HG03460 (cell line): ENCODE measurements at regions not wholly inside any gene's neighbourhood (a gene's known extent, or its start where the extent isn't known, plus 50 kb on each side); places are given as distances from the start of the nearest gene placed in this dataset.
"Not testable (repeated sequence)": the region's sequence is repeated elsewhere in the genome, so short reads cannot be mapped to it uniquely, and the experiment has no call there.

Source experiments
- ATAC-seq: cut with Tn5 transposase; IDR thresholded peaks from one replicate; pipeline ENCODE4 v1.9.1; 2021; ENCODE audit not compliant: unreplicated experiment

DNA sequence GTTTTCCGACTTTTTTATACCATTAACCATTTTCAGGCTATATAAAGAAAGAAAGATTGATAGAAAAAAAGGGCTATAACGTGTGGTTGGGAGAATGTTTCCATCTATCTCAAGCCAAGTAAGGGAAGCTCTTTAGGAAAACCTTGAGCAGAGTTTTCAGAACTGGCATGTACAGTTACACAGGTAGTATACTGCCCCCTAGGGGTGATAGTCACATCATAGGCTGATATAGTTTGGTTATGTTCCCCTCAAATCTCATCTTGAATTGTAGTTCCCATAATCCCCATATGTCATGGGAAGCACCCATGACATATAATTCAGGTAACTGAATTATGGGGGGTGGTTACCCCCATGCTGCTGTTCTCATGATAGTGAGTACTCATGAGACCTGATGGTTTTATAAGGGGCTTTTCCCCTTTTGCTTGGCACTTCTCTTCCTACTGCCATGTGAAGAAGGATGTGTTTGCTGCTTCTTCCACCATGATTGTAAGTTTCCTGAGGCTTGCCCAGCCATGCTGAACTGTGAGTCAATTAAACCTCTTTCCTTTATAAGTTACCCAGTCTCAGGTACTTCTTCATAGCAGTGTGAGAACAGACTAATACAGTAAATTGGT is 186.8 kb downstream of the TMA16 start:
- ATAC-seq = peak; percentile 91

DNA sequence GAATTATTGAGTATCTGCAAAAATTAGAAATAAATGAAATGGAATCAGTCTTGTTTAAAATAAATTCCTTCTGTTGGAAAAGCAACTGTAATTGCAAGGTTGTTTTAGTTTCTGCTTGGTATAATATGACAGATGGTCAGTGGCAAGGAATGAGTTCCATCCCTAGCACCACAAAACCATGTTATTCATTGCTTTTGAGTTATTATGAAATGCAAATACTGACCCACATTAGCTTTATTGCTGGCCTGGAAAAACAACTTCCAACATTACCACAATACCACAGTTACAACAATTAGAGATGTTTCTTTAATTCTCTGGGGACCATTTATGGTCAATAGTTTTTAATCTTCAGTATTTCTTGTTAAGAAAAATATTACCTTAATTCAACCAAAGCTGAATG is 194.4 kb downstream of the TMA16 start:
- ATAC-seq = no peak

DNA sequence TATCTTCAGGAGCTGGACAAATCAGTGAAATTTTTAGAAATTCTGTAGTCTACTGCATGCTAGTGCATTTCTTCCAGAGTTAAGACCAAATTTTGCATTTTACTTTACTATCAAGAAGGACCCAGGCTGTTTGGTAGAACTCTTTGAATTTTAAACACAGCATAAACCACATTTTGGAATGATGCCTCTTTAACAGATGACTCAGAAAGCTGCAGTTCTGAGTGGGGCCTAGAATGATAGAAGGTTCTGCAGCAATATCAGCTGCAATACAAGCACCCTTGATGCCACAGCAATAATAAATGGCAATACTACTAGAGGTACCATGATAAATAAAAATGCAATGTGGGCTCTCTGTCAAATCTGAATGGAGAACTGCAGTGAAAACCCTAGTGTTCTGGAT is 198.7 kb downstream of the TMA16 start:
- no peak for ATAC-seq

DNA sequence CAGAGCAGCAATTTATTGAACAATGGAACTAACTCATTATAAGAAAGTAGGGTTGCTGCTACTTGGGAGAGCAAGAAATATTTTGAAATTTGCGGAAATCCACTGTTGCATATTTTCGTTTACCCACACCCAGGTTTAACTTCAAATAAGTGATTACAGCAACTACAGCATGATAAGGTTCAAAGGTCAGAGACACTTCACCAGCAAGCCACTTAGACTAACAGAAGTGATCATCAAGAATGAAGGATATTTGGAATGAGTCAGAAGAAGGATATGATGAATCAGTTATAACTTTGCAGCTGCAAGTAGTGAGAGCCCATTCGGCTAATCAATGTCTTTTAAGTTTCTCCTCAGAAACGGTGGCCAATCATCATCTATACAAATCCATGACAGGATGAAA is 199.3 kb downstream of the TMA16 start:
- no peak for ATAC-seq

DNA sequence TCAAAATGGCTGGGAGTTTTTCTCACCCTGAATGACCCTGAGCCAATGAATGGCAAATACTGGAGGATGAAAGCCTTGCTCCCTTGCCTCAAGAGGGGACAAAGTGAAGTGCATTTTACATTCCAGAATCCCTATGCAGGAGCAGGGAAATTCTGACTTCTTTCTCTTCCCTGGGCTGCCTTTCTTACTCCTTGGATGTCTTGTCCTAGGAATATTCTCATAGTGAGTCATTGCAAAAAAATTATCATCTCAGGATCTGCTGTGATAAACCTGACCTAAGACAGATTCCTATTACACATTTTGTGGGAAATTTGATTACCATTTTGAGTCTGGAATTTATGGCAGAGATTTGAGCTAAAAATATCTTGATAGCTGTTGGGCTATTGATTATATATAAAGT is 199.9 kb downstream of the TMA16 start:
- no peak for ATAC-seq

DNA sequence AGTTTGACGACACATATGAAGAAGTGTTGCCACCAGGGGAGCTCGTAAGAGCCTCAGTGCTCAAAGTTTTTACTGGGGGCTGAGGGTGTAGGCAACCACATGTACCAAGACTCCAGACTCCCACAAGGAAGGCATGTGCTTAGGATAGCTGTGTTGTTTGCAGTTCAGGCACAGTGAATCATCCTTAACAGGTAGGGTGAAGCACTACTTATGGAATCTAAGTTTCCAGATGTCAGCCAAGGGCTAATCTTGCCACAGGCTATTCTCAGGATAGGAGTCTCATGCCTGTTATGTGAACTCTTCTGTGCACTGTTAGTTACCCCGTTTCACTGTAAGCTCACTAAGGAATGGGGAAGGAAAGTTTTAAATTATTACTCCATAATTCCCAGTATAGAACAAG is 202.6 kb downstream of the TMA16 start:
- no peak for ATAC-seq

DNA sequence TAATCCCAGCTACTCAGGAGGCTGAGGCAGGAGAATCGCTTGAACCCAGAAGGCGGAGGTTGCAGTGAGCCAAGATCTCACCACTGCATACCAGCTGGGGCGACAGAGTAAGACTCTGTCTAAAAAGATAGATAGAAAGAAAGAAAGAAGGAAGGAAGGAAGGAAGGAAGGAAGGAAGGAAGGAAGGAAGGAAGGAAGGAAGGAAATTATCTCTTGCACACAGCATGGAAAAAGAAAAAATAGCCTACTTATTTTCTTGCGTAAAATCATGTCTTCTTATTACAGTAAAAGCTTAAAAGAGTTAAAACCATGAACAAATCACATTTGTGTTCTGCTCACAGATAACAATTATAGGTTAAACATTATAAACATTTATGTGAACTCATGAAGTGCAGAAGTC is 205.9 kb downstream of the TMA16 start:
- not testable (repeated sequence) for ATAC-seq

DNA sequence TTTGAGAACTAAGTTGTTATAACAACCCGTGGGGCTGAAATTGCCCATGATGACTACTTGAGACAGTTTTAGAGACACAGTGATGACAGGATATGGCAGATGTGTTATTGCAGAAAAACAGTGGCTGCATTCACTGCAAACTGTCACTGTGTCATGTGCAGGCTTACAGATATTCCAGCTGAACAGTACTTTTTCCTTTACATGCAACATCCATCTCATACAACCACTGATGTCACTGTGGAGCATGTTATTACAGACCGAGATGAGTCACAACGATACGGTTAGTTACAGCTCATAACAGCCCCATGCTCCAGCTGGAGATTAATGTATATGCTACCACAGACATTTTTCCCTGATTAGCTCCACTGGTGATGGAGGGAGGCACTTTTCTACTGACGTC is 207.4 kb downstream of the TMA16 start:
- ATAC-seq = peak; percentile 73

DNA sequence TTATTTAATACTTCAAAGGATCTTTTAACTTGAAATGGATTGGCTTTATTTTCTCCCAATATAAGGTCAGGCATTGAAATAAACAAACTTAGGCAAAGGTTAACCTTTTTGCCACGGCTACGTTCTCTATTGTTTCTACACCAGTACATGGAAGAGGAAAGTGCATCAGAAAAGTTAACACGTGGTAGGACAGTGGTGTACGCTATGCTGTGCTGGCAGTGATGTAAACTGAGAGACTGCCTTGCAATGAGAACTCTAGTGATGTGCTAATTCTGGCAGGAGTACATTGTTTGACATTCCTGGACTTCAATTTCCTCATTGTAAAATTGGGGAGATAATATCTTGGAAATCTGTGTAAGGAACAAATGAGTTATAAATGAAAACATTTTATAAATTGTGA is 208.2 kb downstream of the TMA16 start:
- ATAC-seq = no peak

DNA sequence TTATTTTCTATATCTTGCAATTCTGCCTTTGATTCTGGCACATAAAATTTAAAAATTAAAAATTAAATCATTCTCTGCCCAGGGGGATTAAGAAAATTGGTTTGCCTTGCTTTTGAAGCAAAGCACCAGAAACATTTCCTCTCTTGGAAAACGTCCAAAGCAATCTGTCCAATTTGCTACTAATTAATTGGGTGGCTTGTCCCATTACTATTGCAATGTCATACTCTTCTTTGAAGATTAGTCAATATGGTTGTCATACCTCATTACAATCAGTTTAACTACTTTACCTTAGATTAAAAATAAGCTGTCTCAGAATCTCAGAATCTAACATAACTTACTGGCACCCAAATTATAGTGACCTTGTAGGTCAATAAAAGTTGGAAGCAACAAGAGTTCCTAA is 208.8 kb downstream of the TMA16 start:
- no peak for ATAC-seq

DNA sequence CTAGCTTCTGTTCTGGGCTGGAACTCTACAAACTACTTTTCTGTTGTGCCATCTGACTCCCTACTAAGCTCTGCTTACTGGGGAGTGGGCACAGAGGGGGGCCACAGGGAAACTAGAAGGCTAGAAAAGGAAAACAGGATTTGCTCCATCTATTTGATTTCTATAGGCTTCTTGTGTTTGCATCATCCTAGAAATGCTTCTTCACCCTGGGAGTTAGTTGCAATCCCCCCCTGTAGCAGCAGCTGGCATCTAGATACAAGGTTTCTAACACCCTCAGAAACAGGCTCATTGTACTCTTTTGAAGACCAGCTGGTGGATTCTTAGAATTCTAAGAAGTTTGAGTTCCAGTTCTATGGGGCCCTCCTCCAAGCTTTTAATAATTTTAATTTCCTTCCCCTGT is 213.4 kb downstream of the TMA16 start:
- ATAC-seq = no peak

DNA sequence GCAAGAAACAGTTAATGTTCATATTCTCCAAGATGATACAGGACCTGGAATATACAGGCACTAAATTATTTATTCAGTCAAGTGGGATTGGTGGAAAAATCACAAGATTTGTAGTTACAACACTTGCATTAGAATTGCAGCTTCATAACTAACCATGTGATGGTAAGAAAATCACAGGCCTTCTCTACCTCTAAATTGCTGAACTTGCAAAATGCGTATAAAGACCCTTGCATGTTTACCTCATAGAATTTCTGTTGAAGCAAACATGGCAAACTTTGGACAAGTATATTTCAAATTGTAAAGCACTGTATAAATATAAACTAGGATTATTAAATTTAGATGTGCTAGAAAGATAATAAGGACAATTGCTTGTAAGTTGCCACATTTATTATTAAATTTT is 215.1 kb downstream of the TMA16 start:
- no peak for ATAC-seq

DNA sequence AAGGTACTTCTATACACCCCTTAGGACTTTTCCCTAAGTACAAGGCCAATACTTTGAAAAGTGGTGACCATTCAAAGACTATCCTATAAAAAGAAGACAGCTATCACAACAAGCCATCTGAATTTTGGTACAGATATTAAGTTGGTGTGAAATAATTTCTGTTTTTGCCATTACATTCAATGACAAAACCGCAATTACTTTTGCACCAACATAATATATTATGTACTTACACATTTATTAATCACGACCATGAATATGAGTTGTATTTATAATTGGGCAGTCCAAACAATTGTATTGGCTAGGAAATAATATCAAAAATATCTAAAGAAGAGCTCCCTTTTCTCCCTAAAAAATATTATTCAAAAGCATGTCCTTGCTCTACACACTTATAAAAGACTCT is 215.7 kb downstream of the TMA16 start:
- ATAC-seq = no peak

DNA sequence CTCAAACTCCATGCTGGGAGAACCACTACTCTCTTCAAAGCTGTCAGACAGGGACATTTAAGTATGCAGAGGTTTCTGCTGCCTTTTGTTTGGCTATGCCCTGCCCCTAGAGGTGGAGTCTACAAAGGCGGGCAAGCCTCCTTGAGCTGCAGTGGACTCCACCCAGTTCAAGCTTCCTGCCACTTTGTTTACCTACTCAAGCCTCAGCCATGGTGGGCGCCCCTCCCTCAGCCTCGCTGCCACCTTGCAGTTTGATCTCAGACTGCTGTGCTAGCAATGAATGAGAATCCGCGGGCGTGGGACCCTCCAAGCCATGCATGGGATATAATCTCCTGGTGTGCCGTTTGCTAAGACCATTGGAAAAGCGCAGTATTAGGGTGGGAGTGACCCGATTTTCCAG is 230.0 kb downstream of the TMA16 start:
- not testable (repeated sequence) for ATAC-seq

DNA sequence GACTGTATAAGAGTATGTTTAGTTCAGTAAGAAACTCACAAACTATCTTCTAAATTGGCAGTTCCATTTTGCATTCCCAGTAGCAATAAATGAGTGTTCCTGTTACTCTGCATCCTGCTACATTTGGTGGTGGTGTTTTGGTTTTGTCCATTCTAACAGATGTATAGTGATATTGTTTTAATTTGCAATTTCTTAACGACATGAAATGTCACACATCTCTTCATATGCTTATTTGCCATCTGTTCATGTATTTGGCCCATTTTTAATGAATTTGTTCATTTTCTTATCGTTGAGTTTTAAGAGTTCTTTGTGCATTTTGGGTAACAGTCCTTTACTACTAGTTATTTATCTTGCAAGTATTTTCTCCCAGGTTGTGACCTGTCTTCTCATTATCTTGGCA is 232.2 kb downstream of the TMA16 start:
- ATAC-seq = no peak

DNA sequence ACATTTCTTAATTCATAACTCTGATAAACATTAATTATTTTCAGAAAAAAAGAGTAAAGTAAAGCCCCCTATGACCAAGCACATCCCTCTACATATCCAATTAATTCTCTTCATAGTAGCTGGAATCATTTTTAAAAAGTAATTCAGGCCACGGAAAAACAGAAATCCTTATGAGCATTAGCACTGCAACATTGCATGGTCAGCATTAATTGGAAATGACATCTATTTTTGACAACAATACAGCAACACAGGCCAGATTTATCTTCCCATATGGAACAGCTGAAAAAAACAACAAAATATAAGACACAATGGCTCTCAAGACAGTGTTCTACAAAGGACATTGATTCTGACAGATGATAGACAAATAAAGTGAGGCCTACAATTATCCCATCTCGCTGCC is 236.6 kb downstream of the TMA16 start:
- ATAC-seq = no peak

DNA sequence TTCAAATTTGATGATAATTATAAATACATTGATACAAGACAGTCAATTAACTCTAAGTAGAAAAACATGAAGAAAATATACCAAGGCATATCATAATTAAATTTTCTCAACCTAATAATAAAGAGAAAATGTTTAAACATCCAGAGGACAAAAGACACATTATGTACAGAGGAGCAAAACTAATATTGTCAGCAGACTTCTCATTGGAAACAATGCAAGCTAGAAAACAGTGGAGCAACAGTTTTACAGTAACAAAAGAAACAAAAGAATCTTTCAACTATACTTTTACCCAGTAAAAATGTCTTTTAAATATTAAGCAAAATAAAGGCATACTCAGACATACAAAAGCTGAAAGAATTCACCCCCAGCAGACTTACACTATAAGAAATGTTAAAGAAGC is 238.0 kb downstream of the TMA16 start:
- ATAC-seq = no peak

DNA sequence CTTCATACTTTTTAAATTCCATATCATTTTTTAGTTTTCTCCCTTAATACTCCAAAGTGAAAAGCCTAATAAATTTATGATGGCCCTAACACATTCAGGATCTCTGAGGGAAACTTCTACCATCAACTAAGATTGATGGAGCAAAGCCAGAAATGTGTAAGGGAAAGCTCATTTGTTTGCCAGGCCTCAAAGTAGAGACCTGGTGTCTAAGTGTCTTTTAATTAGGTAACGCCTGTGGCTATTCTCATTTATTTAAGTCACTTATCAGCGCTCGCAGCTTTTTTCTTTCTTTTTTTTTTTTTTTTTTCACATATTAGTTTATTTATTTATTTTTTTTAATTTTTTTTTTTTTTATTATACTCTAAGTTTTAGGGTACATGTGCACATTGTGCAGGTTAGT is 242.4 kb downstream of the TMA16 start:
- no peak for ATAC-seq

DNA sequence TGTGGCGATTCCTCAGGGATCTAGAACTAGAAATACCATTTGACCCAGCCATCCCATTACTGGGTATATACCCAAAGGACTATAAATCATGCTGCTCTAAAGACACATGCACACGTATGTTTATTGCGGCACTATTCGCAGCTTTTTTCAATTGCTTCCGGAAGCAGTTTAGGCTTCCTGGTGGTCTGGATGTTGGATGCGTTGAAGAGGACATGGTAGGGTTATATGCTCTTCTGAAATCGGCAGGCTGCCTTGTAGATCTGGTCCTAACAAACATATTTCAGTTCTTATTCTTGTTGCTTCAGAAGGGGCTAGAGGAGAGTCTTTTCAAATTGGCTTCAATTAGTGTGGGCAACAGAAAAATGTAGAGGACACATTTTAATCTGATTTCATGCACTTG is 243.4 kb downstream of the TMA16 start:
- ATAC-seq = not testable (repeated sequence)

DNA sequence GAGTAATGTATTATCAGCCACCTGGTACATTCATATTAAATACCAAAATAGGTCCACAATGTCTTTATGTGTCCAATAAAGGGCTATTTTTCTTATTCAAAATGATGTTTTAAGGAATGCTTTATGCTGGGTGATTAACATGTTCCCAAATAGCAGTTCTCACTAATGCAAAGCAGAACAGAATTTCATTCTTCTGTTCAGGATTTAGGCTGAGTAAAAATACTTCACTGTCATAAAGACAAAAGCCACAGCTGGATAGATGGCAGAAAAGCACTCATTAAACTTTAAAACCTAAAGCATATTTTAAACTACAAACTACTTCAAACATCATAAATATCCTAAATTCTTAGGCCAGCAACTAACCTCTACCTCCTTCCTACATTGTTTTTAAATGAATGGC is 244.0 kb downstream of the TMA16 start:
- no peak for ATAC-seq

DNA sequence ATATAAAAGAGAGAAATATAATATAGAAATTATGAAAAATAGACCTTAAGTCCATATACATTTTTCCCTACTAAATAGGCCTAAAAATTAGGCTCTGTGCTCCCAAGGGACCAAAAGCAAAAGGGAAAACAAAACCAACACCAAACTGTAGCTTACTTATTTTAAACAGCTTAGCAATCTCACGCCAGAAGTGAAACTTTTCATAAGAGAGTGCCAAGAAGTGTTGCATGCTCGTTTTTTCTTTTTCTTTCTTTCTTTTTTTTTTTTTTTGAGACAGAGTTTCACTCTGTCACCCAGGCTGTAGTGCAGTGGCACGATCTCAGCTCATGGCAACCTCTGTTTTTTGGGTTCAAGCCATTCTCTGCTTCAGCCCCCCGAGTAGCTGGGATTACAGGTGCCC is 250.4 kb downstream of the TMA16 start:
- ATAC-seq = peak; percentile 94

DNA sequence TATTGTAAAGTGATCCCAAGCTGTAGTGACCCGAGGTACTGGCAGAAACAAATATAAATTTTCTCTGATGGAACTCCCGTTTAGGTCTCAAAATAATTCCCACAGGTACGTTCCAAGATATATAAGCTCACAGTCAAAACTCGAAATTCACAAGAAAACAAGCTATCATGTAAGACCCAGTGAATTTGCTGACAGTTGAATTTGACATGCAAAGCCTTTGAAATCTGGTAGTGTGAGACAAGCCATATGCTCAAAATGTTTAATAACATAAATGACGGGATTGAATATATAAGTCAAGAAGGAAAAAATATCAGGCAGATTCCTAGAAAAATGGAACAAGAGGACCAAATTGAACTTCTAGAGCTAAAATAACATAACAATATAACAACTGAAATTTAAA is 252.8 kb downstream of the TMA16 start:
- no peak for ATAC-seq

DNA sequence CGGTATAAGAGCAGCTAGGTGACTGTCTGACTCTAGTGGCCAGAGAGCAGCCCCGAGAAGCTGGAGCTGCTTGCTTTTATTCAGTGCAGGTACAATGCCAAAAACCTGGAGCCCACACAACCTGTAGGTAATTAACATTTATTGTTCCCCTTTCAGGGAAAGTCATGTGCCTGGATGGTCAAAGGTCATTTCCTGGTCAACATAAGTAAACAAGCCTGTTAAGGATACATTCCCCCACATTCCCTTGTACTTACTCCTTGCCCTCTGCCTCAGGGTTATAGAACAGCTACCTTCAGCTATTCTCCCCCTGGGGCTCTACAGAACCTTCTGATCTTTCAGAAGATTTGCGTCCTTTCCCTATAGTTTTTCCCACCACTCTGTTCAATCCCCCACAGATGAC is 253.4 kb downstream of the TMA16 start:
- no peak for ATAC-seq

DNA sequence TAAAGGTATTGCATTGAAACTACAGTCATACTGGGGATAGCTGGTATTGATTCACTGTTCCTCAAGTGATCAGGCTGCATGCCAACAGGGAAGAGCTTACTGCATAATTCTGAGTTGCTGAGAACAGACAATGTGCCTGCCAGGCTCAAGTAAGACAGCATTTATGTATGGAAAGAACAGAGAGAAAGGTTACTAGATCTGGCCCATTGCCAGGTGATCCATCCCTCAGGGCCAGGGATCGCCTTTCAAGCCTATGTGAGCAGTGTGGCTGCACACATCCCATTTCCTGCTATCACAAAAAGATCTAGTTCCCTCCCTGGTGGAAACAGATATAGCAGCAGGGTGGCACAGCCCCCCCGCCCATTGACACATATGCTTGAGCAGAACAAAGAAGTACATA is 254.0 kb downstream of the TMA16 start:
- no peak for ATAC-seq
